ENCODE measurements at regions not wholly inside any gene's neighbourhood (a gene's known extent, or its start where the extent isn't known, plus 50 kb on each side); places are given as distances from the start of the nearest gene placed in this dataset.

DNA sequence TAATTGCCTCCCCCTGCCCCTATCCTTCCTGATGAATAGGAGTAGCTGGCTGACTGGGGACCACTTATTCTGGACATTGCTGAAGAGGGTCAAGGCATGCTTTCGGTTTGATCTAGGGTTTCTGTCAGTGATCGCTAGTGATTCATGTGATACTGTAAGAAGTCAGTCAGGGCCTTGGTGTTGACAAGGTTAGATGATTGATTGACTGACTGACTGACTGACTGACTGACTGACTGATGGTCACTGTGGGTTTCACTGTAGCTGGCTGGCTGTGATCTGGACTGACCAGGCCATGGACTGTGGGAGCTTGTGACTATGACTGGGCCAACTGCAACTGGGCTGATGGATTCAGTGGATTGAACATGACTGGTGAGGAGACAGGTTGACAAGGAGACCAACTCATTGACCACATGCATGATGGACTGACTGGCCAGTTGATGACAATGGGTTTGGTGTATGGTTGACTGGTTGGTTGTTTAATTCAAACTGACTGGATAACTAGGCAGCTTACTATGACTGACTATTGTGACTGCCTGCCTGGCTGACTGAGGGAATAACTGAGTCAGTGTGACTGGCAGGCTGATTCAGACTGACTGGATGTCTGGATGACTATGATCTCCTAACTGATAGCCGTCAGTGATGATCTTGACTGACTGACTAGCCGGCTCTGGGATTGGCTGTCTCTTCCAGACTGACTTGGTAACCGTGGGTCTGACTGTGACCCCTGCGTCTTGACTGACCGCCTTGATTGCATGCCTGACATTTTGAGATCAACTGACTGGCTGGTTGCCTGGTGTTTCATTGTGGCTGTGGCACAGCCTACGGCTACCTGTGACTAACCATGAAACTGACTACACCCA, 509.9 kb downstream of the SHQ1 start (continued):
- no peak for TF ChIP-seq SIN3A (conservative IDR thresholded peaks at IDR 0.05 in 1 of 2, IDR thresholded peaks at IDR 0.05 in 1 of 2; ENCODE audit: low read depth in 1 of 2, low read length in 2 of 2)
- no peak for TF ChIP-seq TBP (IDR thresholded peaks at IDR 0.05; ENCODE audit: low read depth, low read length)
- TF ChIP-seq CHD1 (IDR thresholded peaks at IDR 0.05; ENCODE audit: low read depth, low read length) = no peak
- TF ChIP-seq SP2 (IDR thresholded peaks at IDR 0.05; ENCODE audit: low read length) = no peak
- TF ChIP-seq MAFK (IDR thresholded peaks at IDR 0.05; ENCODE audit: low read depth, low read length) = no peak
- no peak for TF ChIP-seq SRF (IDR thresholded peaks at IDR 0.05; ENCODE audit: low read depth, low read length)

Data from H1 (cell line).